Stimulated activated naive CD8-positive, alpha-beta T cell treated with anti-CD3 and anti-CD28 coated beads, Interleukin-15, amount 100 ng/mL, for 72 hours (primary cell): ENCODE measurements at regions not wholly inside any gene's neighbourhood (a gene's known extent, or its start where the extent isn't known, plus 50 kb on each side); places are given as distances from the start of the nearest gene placed in this dataset.

Source experiments
- ATAC-seq: fragments of 150-1000 bp; cut with Tn5 transposase; 2 replicates; pipeline ENCODE4 v1.10.0; 2021; ENCODE audit warnings: mild to moderate bottlenecking, moderate library complexity
- DNase-seq, 2 donors: peaks; one replicate each; pipeline ENCODE4 v3.0.0; 2021 to 2022
- H3K27ac Mint-ChIP-seq, 2 donors: one replicate each; pipeline ENCODE4 v1.8.0; 2022; ENCODE audit warnings: mild to moderate bottlenecking in 2 of 2, mixed read lengths in 2 of 2, moderate library complexity in 2 of 2
- H3K27me3 Mint-ChIP-seq: one replicate; pipeline ENCODE4 v1.8.0; 2022; ENCODE audit warnings: mixed read lengths
- H3K4me1 Mint-ChIP-seq: one replicate; pipeline ENCODE4 v1.8.0; 2022; ENCODE audit warnings: mild to moderate bottlenecking, mixed read lengths
- H3K4me3 Mint-ChIP-seq, 2 donors: one replicate each; pipeline ENCODE4 v1.8.0; 2022; ENCODE audit warnings: mild to moderate bottlenecking in 2 of 2, mixed read lengths in 2 of 2, moderate library complexity in 1 of 2
- H3K9me3 Mint-ChIP-seq, 2 donors: one replicate each; pipeline ENCODE4 v1.8.0; 2022; ENCODE audit warnings: mixed read lengths in 2 of 2

GRCh38 chr14:28493516-28493915, 273.1 kb upstream of the FOXG1 start:
- DNase-seq = no peak
- Mint-ChIP-seq H3K4me3 (no peak overlapping the region), H3K9me3 (peaks cover 15 to 24% of the 10 kb centered on the region in 2 donors), H3K27ac (no peak overlapping the region), H3K4me1 (no peaks in the 10 kb centered on the region), H3K27me3 (no peaks in the 10 kb centered on the region)
- ATAC-seq = no peak

- DNase-seq (no peak), ATAC-seq (no peak)
- no peaks in the 10 kb centered on the region for H3K4me1 Mint-ChIP-seq
- no peak overlapping the region for H3K4me3 Mint-ChIP-seq
- H3K9me3 Mint-ChIP-seq = peaks cover 8 to 18% of the 10 kb centered on the region in 2 donors
- H3K27me3 Mint-ChIP-seq = no peaks in the 10 kb centered on the region
- no peak overlapping the region for H3K27ac Mint-ChIP-seq
These were observed 272.4 kb upstream of the FOXG1 start for GRCh38 chr14:28494196-28494595.

- H3K4me1 Mint-ChIP-seq = no peaks in the 10 kb centered on the region
- no peaks in the 10 kb centered on the region for H3K27me3 Mint-ChIP-seq
- no peak for DNase-seq
- peak overlapping the region in 1 of 2 donors; percentile 2 for H3K27ac Mint-ChIP-seq
- H3K9me3 Mint-ChIP-seq = peaks cover 10 to 22% of the 10 kb centered on the region in 2 donors
- no peak for ATAC-seq
- H3K4me3 Mint-ChIP-seq = no peak overlapping the region
These were observed 270.2 kb upstream of the FOXG1 start for GRCh38 chr14:28496364-28496763.

- peaks cover 12 to 15% of the 10 kb centered on the region in 2 donors for H3K9me3 Mint-ChIP-seq
- no peaks in the 10 kb centered on the region for H3K4me1 Mint-ChIP-seq
- H3K27me3 Mint-ChIP-seq = no peaks in the 10 kb centered on the region
- DNase-seq (no peak), ATAC-seq (no peak)
- no peak overlapping the region for H3K4me3 Mint-ChIP-seq
- H3K27ac Mint-ChIP-seq = no peak overlapping the region
These were observed 264.1 kb upstream of the FOXG1 start for GRCh38 chr14:28502517-28502916.

GRCh38 chr14:28515571-28515970, 251.0 kb upstream of the FOXG1 start:
- H3K27me3 Mint-ChIP-seq = no peaks in the 10 kb centered on the region
- no peak for ATAC-seq

GRCh38 chr14:28536889-28537288, 229.7 kb upstream of the FOXG1 start:
- H3K9me3 Mint-ChIP-seq = peaks cover 29 to 60% of the 10 kb centered on the region in 2 donors

More at GRCh38 chr14:28515571-28515970, 251.0 kb upstream of the FOXG1 start:
- H3K4me1 Mint-ChIP-seq = no peaks in the 10 kb centered on the region
- H3K4me3 Mint-ChIP-seq = no peak overlapping the region
- no peak for DNase-seq
- H3K9me3 Mint-ChIP-seq = peaks cover 23 to 31% of the 10 kb centered on the region in 2 donors
- no peak overlapping the region for H3K27ac Mint-ChIP-seq

GRCh38 chr14:28542040-28542439, 224.5 kb upstream of the FOXG1 start:
- Mint-ChIP-seq H3K4me3 (no peak overlapping the region), H3K4me1 (no peaks in the 10 kb centered on the region), H3K27me3 (no peaks in the 10 kb centered on the region), H3K9me3 (peaks cover 17 to 44% of the 10 kb centered on the region in 2 donors), H3K27ac (no peak overlapping the region)
- ATAC-seq (no peak), DNase-seq (no peak)

More at GRCh38 chr14:28536889-28537288, 229.7 kb upstream of the FOXG1 start:
- Mint-ChIP-seq H3K4me3 (no peak overlapping the region), H3K4me1 (no peaks in the 10 kb centered on the region), H3K27ac (no peak overlapping the region), H3K27me3 (no peaks in the 10 kb centered on the region)
- DNase-seq (no peak), ATAC-seq (no peak)

- H3K9me3 Mint-ChIP-seq = peaks cover 7 to 14% of the 10 kb centered on the region in 2 donors
- H3K4me3 Mint-ChIP-seq = no peak overlapping the region
- H3K27ac Mint-ChIP-seq = no peak overlapping the region
- no peak for ATAC-seq
- H3K4me1 Mint-ChIP-seq = no peaks in the 10 kb centered on the region
- H3K27me3 Mint-ChIP-seq = no peaks in the 10 kb centered on the region
- no peak for DNase-seq
These were observed 201.2 kb upstream of the FOXG1 start for GRCh38 chr14:28565345-28565744.

- Mint-ChIP-seq H3K4me3 (no peak overlapping the region), H3K9me3 (peaks cover 18 to 28% of the 10 kb centered on the region in 2 donors), H3K27ac (no peak overlapping the region), H3K27me3 (no peaks in the 10 kb centered on the region), H3K4me1 (no peaks in the 10 kb centered on the region)
- DNase-seq = no peak
- no peak for ATAC-seq
These were observed 196.2 kb upstream of the FOXG1 start for GRCh38 chr14:28570391-28570790.

GRCh38 chr14:28571636-28572035, 195.0 kb upstream of the FOXG1 start:
- no peak for ATAC-seq
- H3K9me3 Mint-ChIP-seq = peaks cover 13 to 28% of the 10 kb centered on the region in 2 donors
- H3K27ac Mint-ChIP-seq = no peak overlapping the region
- DNase-seq = no peak
- no peak overlapping the region for H3K4me3 Mint-ChIP-seq
- no peaks in the 10 kb centered on the region for H3K4me1 Mint-ChIP-seq
- H3K27me3 Mint-ChIP-seq = no peaks in the 10 kb centered on the region

GRCh38 chr14:28576523-28576922, 190.1 kb upstream of the FOXG1 start:
- no peak for DNase-seq
- Mint-ChIP-seq H3K27ac (no peak overlapping the region), H3K4me1 (no peaks in the 10 kb centered on the region), H3K27me3 (no peaks in the 10 kb centered on the region), H3K9me3 (peaks cover 8 to 35% of the 10 kb centered on the region in 2 donors), H3K4me3 (no peak overlapping the region)
- no peak for ATAC-seq

GRCh38 chr14:28577187-28577586, 189.4 kb upstream of the FOXG1 start:
- Mint-ChIP-seq H3K9me3 (peaks cover 8 to 33% of the 10 kb centered on the region in 2 donors), H3K27ac (no peak overlapping the region), H3K4me1 (no peaks in the 10 kb centered on the region), H3K27me3 (no peaks in the 10 kb centered on the region), H3K4me3 (no peak overlapping the region)
- DNase-seq (no peak), ATAC-seq (no peak)

GRCh38 chr14:28577711-28578131, 188.9 kb upstream of the FOXG1 start:
- no peak for ATAC-seq
- no peak overlapping the region for H3K4me3 Mint-ChIP-seq
- peaks cover 4 to 28% of the 10 kb centered on the region in 2 donors for H3K9me3 Mint-ChIP-seq
- no peaks in the 10 kb centered on the region for H3K4me1 Mint-ChIP-seq
- no peaks in the 10 kb centered on the region for H3K27me3 Mint-ChIP-seq
- no peak overlapping the region for H3K27ac Mint-ChIP-seq
- DNase-seq = no peak

GRCh38 chr14:28584951-28585350, 181.6 kb upstream of the FOXG1 start:
- H3K27me3 Mint-ChIP-seq = no peaks in the 10 kb centered on the region
- no peak overlapping the region for H3K4me3 Mint-ChIP-seq
- no peaks in the 10 kb centered on the region for H3K4me1 Mint-ChIP-seq
- peaks cover 8 to 26% of the 10 kb centered on the region in 2 donors for H3K9me3 Mint-ChIP-seq
- DNase-seq (no peak), ATAC-seq (no peak)
- H3K27ac Mint-ChIP-seq = no peak overlapping the region

GRCh38 chr14:28589792-28590191, 176.8 kb upstream of the FOXG1 start:
- no peak overlapping the region for H3K27ac Mint-ChIP-seq
- no peak overlapping the region for H3K4me3 Mint-ChIP-seq
- H3K4me1 Mint-ChIP-seq = no peaks in the 10 kb centered on the region
- H3K9me3 Mint-ChIP-seq = peaks cover 11 to 19% of the 10 kb centered on the region in 2 donors
- DNase-seq (no peak), ATAC-seq (no peak)
- no peaks in the 10 kb centered on the region for H3K27me3 Mint-ChIP-seq

GRCh38 chr14:28596391-28596790, 170.2 kb upstream of the FOXG1 start:
- Mint-ChIP-seq H3K27ac (no peak overlapping the region), H3K4me3 (no peak overlapping the region), H3K4me1 (no peaks in the 10 kb centered on the region), H3K27me3 (no peaks in the 10 kb centered on the region), H3K9me3 (peaks cover 7 to 15% of the 10 kb centered on the region in 2 donors)
- ATAC-seq = no peak
- DNase-seq = no peak

GRCh38 chr14:28599191-28599590, 167.4 kb upstream of the FOXG1 start:
- no peaks in the 10 kb centered on the region for H3K4me1 Mint-ChIP-seq
- H3K27me3 Mint-ChIP-seq = no peaks in the 10 kb centered on the region
- peaks cover 0 to 32% of the 10 kb centered on the region in 2 donors for H3K9me3 Mint-ChIP-seq
- DNase-seq (no peak), ATAC-seq (no peak)
- H3K27ac Mint-ChIP-seq = no peak overlapping the region
- no peak overlapping the region for H3K4me3 Mint-ChIP-seq
